GM19023 (cell line): ENCODE measurements at regions not wholly inside any gene's neighbourhood (a gene's known extent, or its start where the extent isn't known, plus 50 kb on each side); places are given as distances from the start of the nearest gene placed in this dataset.

ENCODE experiments used
- ATAC-seq: cut with Tn5 transposase; IDR thresholded peaks from one replicate; pipeline ENCODE4 v1.9.1; 2021; ENCODE audit warnings: mild to moderate bottlenecking, moderate library complexity; ENCODE audit not compliant: unreplicated experiment

GRCh38 chr1:55611123-55611522 lies 396.0 kb upstream of the USP24 start:
- ATAC-seq = no peak

- no peak for ATAC-seq
Observed at GRCh38 chr1:55610203-55610602, 395.0 kb upstream of the USP24 start.

- no peak for ATAC-seq
Observed at GRCh38 chr1:55609630-55610029, 394.5 kb upstream of the USP24 start.

GRCh38 chr1:55605155-55605554 lies 390.0 kb upstream of the USP24 start:
- ATAC-seq = no peak

- ATAC-seq = no peak
Observed at GRCh38 chr1:55604749-55605148, 389.6 kb upstream of the USP24 start.

- ATAC-seq = no peak
Observed at GRCh38 chr1:55604179-55604578, 389.0 kb upstream of the USP24 start.

GRCh38 chr1:55600242-55600641 lies 385.1 kb upstream of the USP24 start:
- no peak for ATAC-seq

- ATAC-seq = no peak
Observed at GRCh38 chr1:55597910-55598309, 382.7 kb upstream of the USP24 start.

GRCh38 chr1:55594701-55595100 lies 379.5 kb upstream of the USP24 start:
- ATAC-seq = no peak

GRCh38 chr1:55593298-55593697 lies 378.1 kb upstream of the USP24 start:
- ATAC-seq = no peak

- no peak for ATAC-seq
Observed at GRCh38 chr1:55592122-55592521, 377.0 kb upstream of the USP24 start.

- ATAC-seq = no peak
Observed at GRCh38 chr1:55589671-55590297, 374.6 kb upstream of the USP24 start.

- ATAC-seq = no peak
Observed at GRCh38 chr1:55588309-55588708, 373.1 kb upstream of the USP24 start.

- no peak for ATAC-seq
Observed at GRCh38 chr1:55586771-55587170, 371.6 kb upstream of the USP24 start.

GRCh38 chr1:55585402-55585792 lies 370.2 kb upstream of the USP24 start:
- ATAC-seq = no peak

- ATAC-seq = no peak
Observed at GRCh38 chr1:55584526-55585401, 369.6 kb upstream of the USP24 start.

GRCh38 chr1:55582084-55582483 lies 366.9 kb upstream of the USP24 start:
- no peak for ATAC-seq

- no peak for ATAC-seq
Observed at GRCh38 chr1:55580845-55581332, 365.7 kb upstream of the USP24 start.

GRCh38 chr1:55579332-55580001 lies 364.3 kb upstream of the USP24 start:
- no peak for ATAC-seq

GRCh38 chr1:55578646-55579045 lies 363.5 kb upstream of the USP24 start:
- ATAC-seq = no peak

- ATAC-seq = no peak
Observed at GRCh38 chr1:55575571-55576279, 360.6 kb upstream of the USP24 start.
